ENCODE measurements at regions not wholly inside any gene's neighbourhood (a gene's known extent, or its start where the extent isn't known, plus 50 kb on each side); places are given as distances from the start of the nearest gene placed in this dataset.

DNA sequence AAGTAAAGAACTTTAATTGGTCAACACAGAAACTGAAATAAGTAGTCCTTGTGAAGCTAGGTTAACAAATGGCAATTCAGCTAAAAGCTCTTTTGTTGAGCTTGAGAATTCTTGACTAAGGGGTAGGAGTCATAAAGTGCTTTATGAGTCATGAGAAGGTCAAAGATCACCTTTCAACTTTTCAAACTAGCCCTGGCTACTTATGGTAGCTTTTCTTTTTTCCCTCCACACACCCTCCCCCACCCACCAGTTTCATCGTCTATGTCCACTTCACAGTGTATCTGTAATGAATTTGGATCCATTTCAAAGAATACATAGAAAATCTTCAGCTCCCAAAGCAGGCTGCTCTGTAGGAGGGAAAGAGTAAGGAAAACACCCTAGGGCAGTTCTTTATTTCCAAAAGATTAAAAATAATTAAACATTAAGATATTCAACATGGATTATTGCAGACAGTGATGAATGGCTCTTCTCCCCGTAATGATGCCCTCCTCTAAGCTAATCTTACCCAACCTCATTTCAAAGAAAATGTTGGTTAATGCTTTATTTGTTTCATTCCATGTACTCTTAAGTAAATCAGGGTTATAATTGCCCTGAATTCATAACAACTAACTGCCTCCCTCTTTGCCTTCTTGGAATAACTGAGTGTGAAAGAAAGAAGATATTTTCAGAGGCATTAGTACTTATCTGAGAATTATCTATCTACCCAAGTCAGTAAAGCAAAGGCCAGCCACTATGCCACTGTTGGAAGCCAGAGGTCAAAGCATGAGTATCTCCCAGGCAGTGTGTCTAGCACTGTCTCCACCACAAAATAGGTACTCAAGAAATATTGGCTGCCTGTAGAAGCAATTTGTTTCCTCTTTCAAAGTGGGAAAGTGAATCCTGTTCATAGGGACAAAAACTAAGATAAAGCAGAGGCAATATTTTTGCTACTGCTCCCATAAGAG is 290.6 kb downstream of the PIK3R1 start (continued):
- no peak for TF ChIP-seq THAP8 (CRISPR knock-in tag; IDR thresholded peaks at IDR 0.05; ENCODE audit: borderline replicate concordance)
- no peak for TF ChIP-seq ZNF264 (CRISPR knock-in tag; IDR thresholded peaks at IDR 0.05)
- peak; percentile 71 for TF ChIP-seq FOSL2 (CRISPR knock-in tag; IDR thresholded peaks at IDR 0.05)
- TF ChIP-seq NFE2 (CRISPR knock-in tag; IDR thresholded peaks at IDR 0.05): no peak
- peak; percentile 11; the same call in 1 of the 2 replicates for TF ChIP-seq ZNF281 (CRISPR knock-in tag; IDR thresholded peaks at IDR 0.05; ENCODE audit: borderline replicate concordance)
- TF ChIP-seq ZNF83 (CRISPR knock-in tag; IDR thresholded peaks at IDR 0.05; ENCODE audit: borderline replicate concordance): no peak
- TF ChIP-seq ZNF18 (CRISPR knock-in tag; IDR thresholded peaks at IDR 0.05; ENCODE audit: insufficient replicate concordance): no peak
- no peak for TF ChIP-seq ZNF772 (CRISPR knock-in tag; IDR thresholded peaks at IDR 0.05)

All from HepG2 (cell line).